ENCODE measurements at regions not wholly inside any gene's neighbourhood (a gene's known extent, or its start where the extent isn't known, plus 50 kb on each side); places are given as distances from the start of the nearest gene placed in this dataset.

GRCh38 chr3:21919383-21919782, 168.4 kb upstream of the ZNF385D start:
- TF ChIP-seq USF2 (IDR thresholded peaks at IDR 0.05) (no peak), CTCF (IDR thresholded peaks at IDR 0.05) (no peak), CEBPB (IDR thresholded peaks at IDR 0.05) (no peak), RNF2 (IDR thresholded peaks at IDR 0.05; ENCODE audit: borderline replicate concordance, low read depth) (no peak), ELK1 (IDR thresholded peaks at IDR 0.05; ENCODE audit: low read depth, low read length) (no peak), GATA3 (IDR thresholded peaks at IDR 0.05; ENCODE audit: borderline replicate concordance) (no peak), MAFK (IDR thresholded peaks at IDR 0.05; ENCODE audit: partially characterized antibody) (no peak), EP300 (IDR thresholded peaks at IDR 0.05) (no peak), CHD2 (IDR thresholded peaks at IDR 0.05; ENCODE audit: low read length, partially characterized antibody) (no peak), POLR2A (IDR thresholded peaks at IDR 0.05; ENCODE audit: low read length) (no peak), TP53 (CRISPR knock-in tag; IDR thresholded peaks at IDR 0.05) (no peak), NR3C1 (IDR thresholded peaks at IDR 0.05) (no peak), PBX3 (IDR thresholded peaks at IDR 0.05) (no peak), REST (IDR thresholded peaks at IDR 0.05) (no peak)
